Endodermal cell (in vitro differentiated cells): ENCODE measurements at regions not wholly inside any gene's neighbourhood (a gene's known extent, or its start where the extent isn't known, plus 50 kb on each side); places are given as distances from the start of the nearest gene placed in this dataset.

Experiments used
- DNase-seq: peaks from one replicate; pipeline ENCODE4 v3.0.0-alpha.2; 2017
- H3K27ac ChIP-seq: 2 replicates; pipeline ENCODE4 v1.5.1; 2013; ENCODE audit warnings: mild to moderate bottlenecking, low read depth, low read length, moderate library complexity
- H3K27me3 ChIP-seq: 2 replicates; pipeline ENCODE4 v1.6.1; 2013; ENCODE audit warnings: mild to moderate bottlenecking, low read length, moderate library complexity; ENCODE audit not compliant: insufficient read depth, control insufficient read depth, poor library complexity, severe bottlenecking
- H3K36me3 ChIP-seq: 2 replicates; pipeline ENCODE4 v1.7.0; 2013; ENCODE audit warnings: mild to moderate bottlenecking, low read length, moderate library complexity; ENCODE audit not compliant: control insufficient read depth, insufficient read depth
- H3K4me1 ChIP-seq: one replicate; pipeline ENCODE4 v1.7.0; 2013; ENCODE audit warnings: low read length; ENCODE audit not compliant: control insufficient read depth, insufficient read depth
- H3K4me3 ChIP-seq: 2 replicates; pipeline ENCODE4 v1.5.1; 2013; ENCODE audit warnings: mild to moderate bottlenecking, low read length, moderate library complexity
- H3K9ac ChIP-seq: 2 replicates; pipeline ENCODE4 v1.6.1; 2013; ENCODE audit warnings: mild to moderate bottlenecking, low read length, moderate library complexity; ENCODE audit not compliant: poor library complexity, severe bottlenecking; ENCODE audit errors: extremely low read depth
- H3K9me3 ChIP-seq: 2 replicates; pipeline ENCODE4 v1.6.1; 2013; ENCODE audit warnings: mild to moderate bottlenecking, low read length, moderate library complexity; ENCODE audit not compliant: control insufficient read depth
- H3K27ac Mint-ChIP-seq: 2 replicates; pipeline ENCODE4 v1.8.0; 2020; ENCODE audit warnings: mixed read lengths
- H3K27me3 Mint-ChIP-seq: 2 replicates; pipeline ENCODE4 v1.8.0; 2021; ENCODE audit warnings: mild to moderate bottlenecking, mixed read lengths; ENCODE audit not compliant: insufficient read depth
- H3K36me3 Mint-ChIP-seq: 2 replicates; pipeline ENCODE4 v1.8.0; 2020; ENCODE audit warnings: low read depth, mixed read lengths
- H3K4me1 Mint-ChIP-seq: 2 replicates; pipeline ENCODE4 v1.8.0; 2020; ENCODE audit warnings: mixed read lengths
- H3K4me3 Mint-ChIP-seq: 2 replicates; pipeline ENCODE4 v1.8.0; 2020; ENCODE audit warnings: mild to moderate bottlenecking, moderate library complexity, mixed read lengths
- H3K9me3 Mint-ChIP-seq: 2 replicates; pipeline ENCODE4 v1.8.0; 2020; ENCODE audit warnings: mild to moderate bottlenecking, mixed read lengths
- CTCF ChIP-seq: fragments of 200-600 bp; sonication (generic); conservative IDR thresholded peaks from 2 replicates; pipeline ENCODE4 v1.5.0; 2021; ENCODE audit warnings: antibody characterized with exemption, mild to moderate bottlenecking
- WGBS, 2 experiments: methylation state at CpG; one replicate each; pipeline versions ENCODE4 v1.1.5 to v1.1.7; 2013; ENCODE audit warnings: missing lambda C conversion rate in 2 of 2, mixed read lengths in 1 of 2; ENCODE audit not compliant: insufficient coverage in 1 of 2, insufficient read length in 1 of 2; 5-methylcytosine and 5-hydroxymethylcytosine counted together

- TF ChIP-seq CTCF, result no peak
- H3K9me3 Mint-ChIP-seq, result no peaks in the 10 kb centered on the region
- no peaks in the 10 kb centered on the region for H3K27me3 Mint-ChIP-seq
- Histone ChIP-seq H3K4me3 (no peak overlapping the region), H3K9me3 (no peaks in the 10 kb centered on the region), H3K9ac (no peak overlapping the region), H3K36me3 (no peaks in the 10 kb centered on the region), H3K27me3 (no peaks in the 10 kb centered on the region), H3K4me1 (no peaks in the 10 kb centered on the region), H3K27ac (no peak overlapping the region)
- no peak overlapping the region for H3K4me3 Mint-ChIP-seq
- H3K4me1 Mint-ChIP-seq, result no peaks in the 10 kb centered on the region
- no peaks in the 10 kb centered on the region for H3K36me3 Mint-ChIP-seq
- no peak for DNase-seq
- H3K27ac Mint-ChIP-seq, result no peak overlapping the region
These were observed 340.0 kb downstream of the CCDC85A start for GRCh38 chr2:56523816-56524215.

DNA sequence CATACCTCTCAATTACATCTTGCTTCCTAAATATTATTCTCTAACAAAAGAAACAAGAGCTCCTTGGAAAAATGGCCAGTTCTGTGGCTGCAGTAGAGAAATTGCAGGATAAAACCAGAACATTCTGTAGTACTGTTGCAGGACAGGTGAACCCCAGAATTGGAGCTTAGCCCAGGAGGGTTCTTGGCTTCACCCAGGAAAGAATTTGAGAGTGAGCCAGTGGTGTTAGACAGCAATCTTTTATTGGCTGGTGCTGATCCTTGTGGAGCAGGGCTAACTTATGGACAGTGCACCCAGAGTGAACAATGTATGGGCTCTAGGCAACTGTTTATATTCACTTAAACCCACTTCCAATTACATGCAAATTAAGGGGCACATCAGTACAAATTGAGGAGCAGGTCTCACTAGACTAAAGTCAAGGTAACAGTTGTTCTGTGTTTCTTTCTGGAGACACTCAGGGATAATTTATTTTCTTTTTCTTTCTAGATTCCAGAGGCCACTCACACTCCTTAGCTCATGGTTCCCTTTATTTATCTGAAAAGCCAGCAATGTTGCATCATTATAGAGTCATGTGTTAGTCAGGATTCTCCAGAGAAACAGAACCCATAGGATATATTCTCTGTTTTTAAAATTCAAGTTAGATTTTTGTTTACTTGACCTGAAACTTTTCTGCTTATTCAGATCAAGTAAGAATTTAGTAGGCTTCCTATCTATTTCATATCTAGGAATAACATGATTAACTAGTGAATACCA, 348.1 kb downstream of the CCDC85A start:
- no peak overlapping the region for H3K4me3 ChIP-seq
- H3K9ac ChIP-seq, result no peak overlapping the region
- no peaks in the 10 kb centered on the region for H3K36me3 Mint-ChIP-seq
- peaks cover 10% of the 10 kb centered on the region for H3K4me1 Mint-ChIP-seq
- no peak overlapping the region for H3K4me3 Mint-ChIP-seq
- no peak overlapping the region for H3K27ac ChIP-seq
- no peaks in the 10 kb centered on the region for H3K9me3 Mint-ChIP-seq
- DNase-seq, result no peak
- H3K9me3 ChIP-seq, result no peaks in the 10 kb centered on the region
- no peak overlapping the region for H3K27ac Mint-ChIP-seq
- no peak for TF ChIP-seq CTCF
- H3K4me1 ChIP-seq, result no peaks in the 10 kb centered on the region
- H3K36me3 ChIP-seq, result no peaks in the 10 kb centered on the region
- H3K27me3 Mint-ChIP-seq, result no peaks in the 10 kb centered on the region
- no peaks in the 10 kb centered on the region for H3K27me3 ChIP-seq

- H3K27me3 ChIP-seq, result no peaks in the 10 kb centered on the region
- H3K27me3 Mint-ChIP-seq, result no peaks in the 10 kb centered on the region
- H3K4me1 ChIP-seq, result no peaks in the 10 kb centered on the region
- H3K27ac Mint-ChIP-seq, result no peak overlapping the region
- H3K4me3 ChIP-seq, result no peak overlapping the region
- no peak overlapping the region for H3K9ac ChIP-seq
- peaks cover 10% of the 10 kb centered on the region for H3K4me1 Mint-ChIP-seq
- H3K36me3 Mint-ChIP-seq, result no peaks in the 10 kb centered on the region
- no peak overlapping the region for H3K4me3 Mint-ChIP-seq
- no peak overlapping the region for H3K27ac ChIP-seq
- 93% methylated on average over 2 of the region's 2 CpGs; no CpG with 5 or more reads in 1 of the 2 experiments for WGBS, 2 experiments
- DNase-seq, result no peak
- TF ChIP-seq CTCF, result no peak
- no peaks in the 10 kb centered on the region for H3K9me3 ChIP-seq
- peaks cover under 1% of the 10 kb centered on the region for H3K9me3 Mint-ChIP-seq
- no peaks in the 10 kb centered on the region for H3K36me3 ChIP-seq
These were observed 350.5 kb downstream of the CCDC85A start for GRCh38 chr2:56534321-56534720.
